ENCODE measurements at regions not wholly inside any gene's neighbourhood (a gene's known extent, or its start where the extent isn't known, plus 50 kb on each side); places are given as distances from the start of the nearest gene placed in this dataset.

DNA sequence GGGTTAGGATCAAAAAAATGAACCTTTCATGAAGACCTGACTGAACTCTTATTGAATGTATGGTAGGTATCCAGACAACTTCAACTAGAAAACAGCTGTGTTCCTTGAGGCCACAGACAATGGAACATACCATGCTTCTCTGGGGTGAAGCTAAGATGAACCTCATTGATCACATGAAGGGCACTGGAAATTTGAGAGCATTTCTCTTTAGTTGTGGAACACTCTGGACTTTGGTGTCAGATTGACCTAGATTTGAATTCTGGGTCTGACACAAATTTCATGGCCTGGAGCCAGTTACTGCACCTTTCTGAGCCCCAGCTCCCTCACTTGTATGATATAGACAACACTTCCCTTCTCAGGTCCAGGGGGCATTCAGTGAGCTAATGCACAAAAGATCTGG is 411.2 kb upstream of the ID2 start (continued):
- TF ChIP-seq YY1 (IDR thresholded peaks at IDR 0.05; ENCODE audit: borderline replicate concordance in 1 of 3, control insufficient read depth in 1 of 3, extremely low read depth in 1 of 3, insufficient read depth in 3 of 3, insufficient read length in 1 of 3, insufficient replicate concordance in 2 of 3, low read depth in 1 of 3, low read length in 2 of 3), result no peak
- TF ChIP-seq, protein P1, sequence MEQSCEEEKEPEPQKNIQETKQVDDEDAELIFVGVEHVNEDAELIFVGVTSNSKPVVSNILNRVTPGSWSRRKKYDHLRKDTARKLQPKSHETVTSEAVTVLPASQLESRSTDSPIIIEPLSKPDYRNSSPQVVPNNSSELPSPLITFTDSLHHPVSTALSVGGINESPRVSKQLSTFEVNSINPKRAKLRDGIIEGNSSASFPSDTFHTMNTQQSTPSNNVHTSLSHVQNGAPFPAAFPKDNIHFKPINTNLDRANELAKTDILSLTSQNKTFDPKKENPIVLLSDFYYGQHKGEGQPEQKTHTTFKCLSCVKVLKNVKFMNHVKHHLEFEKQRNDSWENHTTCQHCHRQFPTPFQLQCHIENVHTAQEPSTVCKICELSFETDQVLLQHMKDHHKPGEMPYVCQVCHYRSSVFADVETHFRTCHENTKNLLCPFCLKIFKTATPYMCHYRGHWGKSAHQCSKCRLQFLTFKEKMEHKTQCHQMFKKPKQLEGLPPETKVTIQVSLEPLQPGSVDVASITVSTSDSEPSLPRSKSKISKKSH (CRISPR knock-in tag; IDR thresholded peaks at IDR 0.05), result no peak
- TF ChIP-seq RHOXF2B (CRISPR knock-in tag; conservative IDR thresholded peaks at IDR 0.05), result no peak

DNA sequence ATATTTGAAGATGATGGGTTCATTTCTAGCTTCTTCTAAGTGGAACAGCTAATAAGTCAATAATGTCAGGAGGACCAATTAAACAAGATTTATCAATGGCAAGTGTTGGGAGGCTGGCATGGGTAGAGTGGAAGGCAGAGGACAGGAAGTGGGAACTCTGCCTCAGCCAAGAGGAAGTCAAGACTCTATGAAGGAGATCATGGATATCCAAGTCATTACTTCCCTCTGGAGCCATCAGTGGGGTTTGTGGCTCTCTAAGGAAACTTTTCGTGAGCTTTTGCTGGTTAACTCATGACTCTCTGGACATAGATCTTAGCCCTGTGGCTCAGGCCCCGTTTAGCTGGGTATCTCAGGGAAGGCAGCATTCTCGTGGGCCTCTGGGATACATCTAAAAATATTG is 410.4 kb upstream of the ID2 start:
- no TSS peak for BruUV-seq (replicated peaks)
- DNase-seq (ENCODE audit: extremely low read depth in 1 of 4, low spot score in 3 of 4) (no peak), ATAC-seq (no peak), FAIRE-seq (no peak)
- TF ChIP-seq ZNF232 (CRISPR knock-in tag; IDR thresholded peaks at IDR 0.05) (no peak), STAT5A (IDR thresholded peaks at IDR 0.05; ENCODE audit: borderline replicate concordance, low read length) (no peak), CBX1 (IDR thresholded peaks at IDR 0.05; ENCODE audit: low read depth) (no peak), GABPA (tag; conservative IDR thresholded peaks at IDR 0.05; ENCODE audit: low read depth) (no peak), ZNF354B (CRISPR knock-in tag; IDR thresholded peaks at IDR 0.05) (no peak), ZC3H8 (IDR thresholded peaks at IDR 0.05) (no peak), HSF4 (CRISPR knock-in tag; IDR thresholded peaks at IDR 0.05; ENCODE audit: borderline replicate concordance) (no peak), ZFP30 (CRISPR knock-in tag; IDR thresholded peaks at IDR 0.05; ENCODE audit: borderline replicate concordance) (no peak), BRCA1 (IDR thresholded peaks at IDR 0.05) (no peak), BRCA1 (CRISPR knock-in tag; IDR thresholded peaks at IDR 0.05) (no peak)
- TF ChIP-seq, protein P2, sequence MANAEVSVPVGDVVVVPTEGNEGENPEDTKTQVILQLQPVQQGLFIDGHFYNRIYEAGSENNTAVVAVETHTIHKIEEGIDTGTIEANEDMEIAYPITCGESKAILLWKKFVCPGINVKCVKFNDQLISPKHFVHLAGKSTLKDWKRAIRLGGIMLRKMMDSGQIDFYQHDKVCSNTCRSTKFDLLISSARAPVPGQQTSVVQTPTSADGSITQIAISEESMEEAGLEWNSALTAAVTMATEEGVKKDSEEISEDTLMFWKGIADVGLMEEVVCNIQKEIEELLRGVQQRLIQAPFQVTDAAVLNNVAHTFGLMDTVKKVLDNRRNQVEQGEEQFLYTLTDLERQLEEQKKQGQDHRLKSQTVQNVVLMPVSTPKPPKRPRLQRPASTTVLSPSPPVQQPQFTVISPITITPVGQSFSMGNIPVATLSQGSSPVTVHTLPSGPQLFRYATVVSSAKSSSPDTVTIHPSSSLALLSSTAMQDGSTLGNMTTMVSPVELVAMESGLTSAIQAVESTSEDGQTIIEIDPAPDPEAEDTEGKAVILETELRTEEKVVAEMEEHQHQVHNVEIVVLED (CRISPR knock-in tag; IDR thresholded peaks at IDR 0.05), result no peak
- in situ Hi-C loops (cut with MboI) (loop anchor here (10.0 kb wide), 1 partner anchor 413 kb away; the partner anchor contains the start of gene ID2), intact Hi-C loops (cut with micrococcal nuclease) (no loop called here)
- no peaks in the 10 kb centered on the region for H3K27me3 ChIP-seq (ENCODE audit: control insufficient read depth in 2 of 2, insufficient read depth in 2 of 2, low read length in 2 of 2)
- no peak overlapping the region for H3K27ac ChIP-seq (ENCODE audit: extremely low read depth, low read depth, low read length)
- no peaks in the 10 kb centered on the region for H3K79me2 ChIP-seq (ENCODE audit: control insufficient read depth, insufficient read depth, low read length)
- POLR2A ChIA-PET, result interaction anchor here (1.2 kb wide), 1 partner anchor 21 kb away, joined by 3 read pairs; no protein-coding TSS in a partner anchor
- 0% methylated on average over 3 of the region's 3 CpGs for WGBS (ENCODE audit: insufficient coverage, low coverage, missing lambda C conversion rate)
- H3K4me2 ChIP-seq (ENCODE audit: insufficient read depth, low read length), result no peak overlapping the region
- H3K9me1 ChIP-seq (ENCODE audit: control insufficient read depth, insufficient read depth, low read length), result no peaks in the 10 kb centered on the region
- no peaks in the 10 kb centered on the region for H3K36me3 ChIP-seq (ENCODE audit: control insufficient read depth, insufficient read depth, low read length)
- H3K9me3 ChIP-seq (replicated peaks; ENCODE audit: control insufficient read depth, insufficient read depth, low read depth, low read length), result no peaks in the 10 kb centered on the region
- H3K4me3 ChIP-seq, result no peak overlapping the region
- no peak overlapping the region for H3K9ac ChIP-seq (ENCODE audit: insufficient read depth in 1 of 2, low read depth in 2 of 2, low read length in 2 of 2)
- no peaks in the 10 kb centered on the region for H4K20me1 ChIP-seq (replicated peaks; ENCODE audit: control insufficient read depth, insufficient read depth, low read length)
- no peak overlapping the region for H2AFZ ChIP-seq (ENCODE audit: low read depth, low read length)
- no peaks in the 10 kb centered on the region for H3K4me1 ChIP-seq (replicated peaks in 1 of 2; ENCODE audit: control insufficient read depth in 2 of 2, insufficient read depth in 2 of 2, low read length in 2 of 2)
- CTCF ChIA-PET (ENCODE audit: low intra/inter-chr PET ratio), result no interaction called here

Measured in K562 (cell line).